ENCODE measurements at regions not wholly inside any gene's neighbourhood (a gene's known extent, or its start where the extent isn't known, plus 50 kb on each side); places are given as distances from the start of the nearest gene placed in this dataset.

DNA sequence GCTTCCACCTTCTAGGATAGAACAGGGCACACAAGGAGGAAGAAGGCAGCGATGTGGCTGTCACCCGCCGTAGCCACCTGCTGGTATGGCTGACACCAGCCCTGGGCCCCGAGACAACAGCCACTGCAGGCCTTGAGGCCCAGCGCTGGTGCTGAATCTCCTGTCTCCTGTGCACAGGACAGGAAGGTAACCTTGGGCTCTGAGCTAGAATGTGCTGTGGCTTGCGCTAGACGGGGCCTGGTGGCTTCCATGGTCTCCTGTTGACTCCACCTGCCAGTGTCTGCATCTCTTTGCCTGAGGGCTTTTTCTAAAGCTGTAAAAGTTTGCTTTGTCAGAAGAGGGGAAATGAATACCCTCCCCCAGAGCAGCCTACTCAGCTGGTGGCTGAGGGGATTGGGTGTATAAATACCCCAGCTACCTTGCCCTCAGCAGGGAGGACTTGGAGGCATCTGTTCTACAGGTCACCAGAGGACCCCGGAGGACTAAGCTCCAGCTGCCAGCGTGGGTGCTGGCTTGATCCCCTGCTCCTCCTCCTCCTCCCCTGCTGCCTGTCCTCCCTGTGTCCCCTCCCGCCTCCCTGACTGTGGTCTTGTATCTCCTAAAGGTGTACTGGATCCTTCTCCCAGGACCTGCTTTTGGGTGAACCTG lies 76.1 kb upstream of the SDK2 start:
- no peak for DNase-seq (ENCODE audit: low read depth, low spot score)
- no peak overlapping the region for H3K27ac ChIP-seq

DNA sequence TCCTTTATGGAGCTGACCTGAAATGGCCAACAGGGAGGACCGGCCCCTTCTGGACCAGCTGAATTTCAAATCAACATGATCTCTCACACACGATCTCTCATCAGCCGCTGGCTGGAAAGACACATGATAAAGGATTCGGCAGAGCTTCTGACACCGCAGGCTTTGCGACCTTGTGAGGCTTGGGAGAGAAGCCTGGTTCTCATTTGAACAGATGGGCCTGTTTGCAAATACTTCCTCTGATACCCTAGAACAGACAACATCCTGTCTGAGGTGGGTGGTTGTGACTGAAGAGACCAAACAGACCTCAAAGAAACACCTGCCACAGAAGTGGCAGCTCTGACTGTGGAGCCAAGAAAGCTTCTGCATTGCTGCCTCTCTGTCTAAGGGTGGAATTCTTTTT lies 77.9 kb upstream of the SDK2 start:
- no peak for DNase-seq (ENCODE audit: low read depth, low spot score)
- H3K27ac ChIP-seq: no peak overlapping the region

DNA sequence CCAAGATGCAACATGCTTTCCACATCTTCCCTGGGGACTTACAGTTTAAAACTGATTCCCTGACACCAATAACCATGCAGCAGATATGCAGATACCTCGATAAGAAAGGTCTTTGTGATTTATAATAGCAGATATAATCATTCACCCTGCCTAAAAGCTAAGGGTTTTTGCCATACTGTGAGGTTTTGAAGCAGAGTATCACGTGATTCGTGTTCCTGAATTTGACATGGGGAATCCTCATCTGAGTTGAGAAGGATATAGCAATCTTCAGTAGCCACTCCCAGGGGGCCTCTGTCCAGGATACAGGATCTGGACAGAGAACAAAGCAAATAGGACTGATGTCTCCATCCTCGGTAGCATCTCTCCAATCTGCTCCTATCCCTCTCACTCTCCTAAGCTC lies 79.1 kb upstream of the SDK2 start:
- no peak overlapping the region for H3K27ac ChIP-seq
- DNase-seq (ENCODE audit: low read depth, low spot score): no peak

- H3K27ac ChIP-seq: no peak overlapping the region
- no peak for DNase-seq (ENCODE audit: low read depth, low spot score)
These were observed 80.1 kb upstream of the SDK2 start for GRCh38 chr17:73724341-73724740.

- no peak for DNase-seq (ENCODE audit: low read depth, low spot score)
- no peak overlapping the region for H3K27ac ChIP-seq
These were observed 80.7 kb upstream of the SDK2 start for GRCh38 chr17:73724990-73725389.

DNA sequence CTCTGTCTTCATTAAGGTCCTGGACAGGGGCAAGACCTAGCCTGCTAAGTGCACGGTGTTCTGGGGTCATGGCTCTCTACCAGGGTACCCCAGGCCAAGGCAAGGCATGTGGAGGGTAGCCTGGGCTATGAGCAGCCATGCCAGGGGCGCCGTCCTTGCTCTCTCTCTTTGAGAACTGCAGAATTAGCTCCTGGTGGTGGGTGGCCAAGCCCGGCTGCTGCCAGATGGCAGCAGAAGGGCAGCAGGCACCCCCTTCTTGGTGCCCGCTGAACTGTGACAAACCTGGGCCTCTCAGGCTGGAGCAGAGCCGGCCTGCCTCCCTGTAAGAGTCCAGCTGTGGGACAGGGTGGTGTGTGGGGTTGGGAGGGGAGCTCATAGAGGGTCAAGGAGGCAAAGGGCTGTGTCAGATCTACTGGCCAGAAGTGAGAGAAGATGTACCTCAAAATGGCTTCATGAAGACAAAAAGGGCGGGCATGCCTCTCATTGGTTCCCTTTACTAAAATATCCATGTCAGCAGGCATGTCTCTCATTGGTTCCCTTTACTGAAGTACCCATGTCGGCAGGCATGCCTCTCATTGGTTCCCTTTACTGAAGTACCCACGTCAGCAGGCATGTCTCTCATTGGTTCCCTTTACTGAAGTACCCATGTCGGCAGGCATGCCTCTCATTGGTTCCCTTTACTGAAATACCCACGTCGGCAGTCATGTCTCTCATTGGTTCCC lies 81.7 kb upstream of the SDK2 start:
- DNase-seq (ENCODE audit: low read depth, low spot score): no peak
- H3K27ac ChIP-seq: no peak overlapping the region

DNA sequence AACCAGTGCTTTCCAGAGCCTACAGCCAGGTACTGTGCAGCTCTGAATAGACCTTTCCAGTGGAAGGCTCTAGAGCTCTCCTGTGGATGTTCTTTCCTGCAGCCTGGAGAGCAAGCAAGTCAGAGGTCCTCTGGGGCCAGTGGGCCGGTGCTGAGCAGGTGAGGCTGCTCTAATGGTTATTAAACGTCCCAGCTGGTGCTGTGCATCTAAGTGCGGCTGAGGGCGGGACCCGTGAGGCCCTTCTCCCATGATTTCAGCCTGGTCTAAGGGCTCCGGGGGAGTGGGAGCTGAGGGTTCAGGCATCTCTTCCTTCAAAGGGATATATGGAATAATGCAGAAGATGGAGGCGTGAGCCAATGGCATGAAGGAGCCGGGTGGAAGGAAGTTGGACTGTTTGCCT lies 83.7 kb upstream of the SDK2 start:
- no peak overlapping the region for H3K27ac ChIP-seq
- no peak for DNase-seq (ENCODE audit: low read depth, low spot score)

DNA sequence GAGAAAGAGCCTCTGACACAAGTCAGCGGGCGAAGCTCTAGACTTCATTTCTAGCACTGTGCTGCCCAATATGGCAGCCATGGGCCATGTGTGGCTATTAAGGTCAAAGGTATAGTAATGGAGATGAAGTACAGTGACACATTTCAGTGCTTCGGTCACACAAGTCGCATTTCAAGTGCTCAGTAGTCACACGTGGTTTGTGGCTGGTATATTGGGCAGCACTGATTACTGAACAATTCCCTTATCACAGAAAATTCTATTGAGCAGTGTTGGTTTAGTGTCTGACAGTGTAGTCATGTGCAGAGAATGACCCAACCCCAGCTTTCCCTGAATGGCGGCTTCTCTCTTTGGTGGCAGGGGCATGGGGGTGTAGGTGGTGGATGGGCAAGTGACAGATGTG lies 84.9 kb upstream of the SDK2 start:
- no peak for DNase-seq (ENCODE audit: low read depth, low spot score)
- H3K27ac ChIP-seq: no peak overlapping the region

DNA sequence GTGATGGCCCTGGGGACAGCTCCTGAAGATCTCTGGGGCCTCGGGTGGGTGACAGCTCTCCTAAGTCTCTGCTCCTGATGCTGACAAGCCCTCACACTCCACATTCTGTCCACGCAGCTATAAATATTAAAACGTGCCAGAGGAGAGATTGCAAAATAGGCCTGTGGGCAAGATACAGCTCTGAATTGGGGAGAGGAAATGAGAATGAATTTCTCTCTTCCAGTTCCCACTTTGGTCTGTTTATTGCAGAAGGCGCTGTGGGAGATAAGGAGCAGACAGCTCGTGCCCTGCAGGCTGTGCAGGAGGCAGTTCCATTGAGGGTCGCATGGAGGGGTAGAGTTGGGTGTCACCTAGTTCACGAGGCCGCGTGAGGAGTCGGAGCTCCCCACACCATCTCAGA lies 87.5 kb upstream of the SDK2 start:
- no peak overlapping the region for H3K27ac ChIP-seq
- DNase-seq (ENCODE audit: low read depth, low spot score): no peak

- H3K27ac ChIP-seq: no peak overlapping the region
- no peak for DNase-seq (ENCODE audit: low read depth, low spot score)
These were observed 89.3 kb upstream of the SDK2 start for GRCh38 chr17:73733517-73733916.

GRCh38 chr17:73735245-73735644 lies 91.0 kb upstream of the SDK2 start:
- H3K27ac ChIP-seq: no peak overlapping the region
- no peak for DNase-seq (ENCODE audit: low read depth, low spot score)

DNA sequence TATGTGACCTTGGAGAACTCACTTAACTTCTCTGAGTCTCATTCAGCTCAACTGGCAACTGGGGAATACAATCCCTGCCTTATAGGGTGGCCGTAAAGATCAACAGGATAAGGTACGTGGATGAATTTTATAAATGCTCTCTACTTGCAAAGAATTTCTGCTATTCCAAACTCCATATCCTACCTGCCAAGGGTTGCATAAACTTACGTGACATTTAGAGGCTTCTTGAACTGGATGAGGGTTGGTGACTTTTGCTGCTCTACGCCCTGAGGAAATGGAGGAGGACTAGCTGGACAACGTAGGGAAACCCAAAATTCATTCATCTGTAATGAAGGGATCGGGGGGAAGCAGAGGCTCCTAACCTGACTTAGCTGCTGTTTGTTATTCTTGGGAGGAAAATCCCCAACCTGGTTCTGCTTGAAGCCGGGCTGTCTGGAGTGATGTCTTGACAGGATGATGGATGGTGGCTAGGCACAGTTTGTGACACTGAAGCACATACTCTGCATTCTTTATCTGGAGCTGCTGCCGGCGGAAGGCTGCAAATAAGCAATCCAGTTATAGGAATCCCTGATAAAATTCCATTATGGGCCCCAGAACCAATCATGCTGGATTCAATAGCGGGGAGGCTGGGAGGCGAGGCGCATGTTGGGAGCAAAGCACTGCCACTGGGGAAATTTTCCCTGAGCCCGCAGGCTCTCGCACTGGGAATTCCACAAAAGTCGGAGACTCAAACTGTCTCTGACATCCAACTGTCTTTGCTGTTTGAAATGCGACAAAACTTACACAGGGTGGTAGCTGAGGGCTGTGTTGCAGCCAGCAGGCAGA lies 94.7 kb upstream of the SDK2 start:
- no peak overlapping the region for H3K27ac ChIP-seq
- DNase-seq (ENCODE audit: low read depth, low spot score): no peak

DNA sequence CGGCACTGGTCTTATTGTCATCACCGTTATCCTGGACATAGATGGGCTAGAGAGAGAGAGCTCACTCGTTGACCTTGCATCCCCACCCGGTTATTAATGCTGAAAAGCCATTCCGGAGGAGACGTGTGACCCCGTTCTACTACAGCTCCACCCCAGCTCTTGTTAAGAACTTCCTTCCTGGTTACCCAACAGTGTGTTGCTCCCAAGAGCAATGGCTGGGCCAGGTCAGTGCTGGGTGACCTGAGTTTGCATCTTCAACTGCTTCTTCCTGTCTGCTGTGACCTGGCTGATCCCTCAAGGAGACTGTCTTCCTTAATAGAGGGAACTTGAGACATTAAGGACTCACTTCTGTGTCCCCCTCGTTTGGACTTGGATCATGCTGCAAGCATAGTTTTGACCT lies 96.1 kb upstream of the SDK2 start:
- DNase-seq (ENCODE audit: low read depth, low spot score): no peak
- no peak overlapping the region for H3K27ac ChIP-seq

- DNase-seq (ENCODE audit: low read depth, low spot score): no peak
These were observed 98.7 kb upstream of the SDK2 start for GRCh38 chr17:73742948-73743381.

DNA sequence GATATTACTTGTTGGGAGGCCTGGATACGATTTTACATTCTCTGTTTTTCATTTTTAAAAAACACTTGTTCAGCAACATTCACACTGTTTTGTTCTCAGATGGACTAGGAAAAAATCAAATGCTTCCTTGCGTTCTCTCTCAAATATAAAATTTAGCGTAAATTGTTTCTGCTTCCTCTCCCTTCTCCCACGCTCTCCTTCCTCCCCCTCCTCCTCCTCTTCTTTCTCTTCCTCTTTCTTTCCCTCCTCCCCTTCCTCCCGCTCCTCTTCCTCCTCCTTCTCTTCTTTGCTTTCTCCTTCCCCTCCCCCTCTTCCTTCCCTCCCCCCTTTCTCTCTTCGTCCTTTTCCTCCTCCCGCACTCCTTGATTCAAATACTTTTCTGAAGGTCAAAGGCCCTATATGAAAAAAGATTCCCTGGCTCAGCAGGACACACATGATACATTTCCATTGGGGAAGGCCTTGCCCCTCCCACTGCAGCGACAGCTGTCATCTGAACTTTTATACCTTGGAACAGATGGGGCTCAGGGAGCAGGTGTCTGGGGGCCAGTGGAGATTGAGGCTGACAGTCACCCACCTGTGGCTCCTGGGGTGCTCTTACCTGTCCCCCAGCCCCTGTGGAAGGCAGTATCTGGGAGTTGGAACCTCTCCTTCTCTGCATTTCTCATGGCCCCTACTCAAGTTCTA lies 99.4 kb upstream of the SDK2 start:
- H3K27ac ChIP-seq: no peak overlapping the region
- no peak for DNase-seq (ENCODE audit: low read depth, low spot score)

More at GRCh38 chr17:73742948-73743381, 98.7 kb upstream of the SDK2 start:
- no peak overlapping the region for H3K27ac ChIP-seq

GRCh38 chr17:73744411-73744810 lies 100.2 kb upstream of the SDK2 start:
- DNase-seq (ENCODE audit: low read depth, low spot score): no peak
- no peak overlapping the region for H3K27ac ChIP-seq

GRCh38 chr17:73746314-73747073 lies 102.2 kb upstream of the SDK2 start:
- no peak for DNase-seq (ENCODE audit: low read depth, low spot score)
- H3K27ac ChIP-seq: no peak overlapping the region

DNA sequence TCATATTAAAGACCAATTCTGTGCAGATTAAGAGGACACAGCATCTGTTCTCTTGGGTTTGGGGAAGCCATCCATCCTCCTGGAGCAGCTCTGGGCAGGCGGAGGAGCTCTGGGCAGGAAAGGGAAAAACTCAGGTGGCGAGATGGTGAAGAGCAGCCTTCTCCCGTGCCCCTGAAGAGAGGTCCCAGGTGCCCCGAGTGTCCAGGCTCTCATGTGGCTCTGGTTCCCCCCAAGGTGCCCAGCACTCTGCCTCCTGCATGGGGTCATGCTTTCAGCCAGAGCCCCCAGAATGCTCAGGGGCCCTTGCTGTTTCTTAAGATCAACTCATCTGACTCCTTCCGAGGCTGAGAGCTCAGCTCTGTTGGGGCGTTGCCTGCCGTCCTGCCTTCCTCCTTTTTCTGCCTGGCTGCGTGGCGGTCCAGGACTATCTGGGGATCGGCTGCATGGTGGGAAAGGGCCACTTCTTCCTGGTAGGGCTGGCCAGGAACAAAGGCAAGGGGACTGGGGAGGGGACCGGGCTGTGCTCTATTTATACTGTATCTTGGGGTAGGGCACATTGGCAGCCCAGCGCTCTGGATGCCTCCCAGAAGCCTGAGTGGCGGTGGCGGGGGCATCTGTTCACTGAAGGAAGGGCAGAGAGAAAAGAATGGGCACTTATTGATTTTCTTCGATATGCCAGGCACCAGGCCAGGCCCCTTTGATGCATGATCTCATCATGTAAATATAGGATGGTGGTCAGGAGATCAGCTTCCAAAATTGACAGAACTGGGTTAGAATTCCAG lies 103.2 kb upstream of the SDK2 start:
- no peak overlapping the region for H3K27ac ChIP-seq
- DNase-seq (ENCODE audit: low read depth, low spot score): no peak

DNA sequence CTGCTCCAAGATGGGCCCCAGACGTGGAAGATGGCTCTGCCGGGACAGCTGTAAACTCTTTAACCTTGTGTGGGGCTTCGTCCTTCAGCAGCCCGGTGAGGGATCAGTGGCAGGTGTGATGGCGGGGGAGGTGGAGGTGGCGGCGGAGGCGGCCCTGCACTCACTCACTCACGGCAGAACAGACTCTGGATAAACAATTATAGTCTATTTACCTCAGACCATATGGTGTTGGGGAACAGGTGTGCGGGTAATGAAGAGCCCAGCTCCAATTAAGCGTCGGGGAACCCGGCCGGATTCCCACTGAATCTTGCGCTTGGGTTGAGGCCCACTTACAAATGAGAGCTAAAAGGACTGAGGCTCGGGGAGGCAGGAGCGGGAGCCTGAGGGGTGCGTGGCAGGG lies 104.3 kb upstream of the SDK2 start:
- no peak for DNase-seq (ENCODE audit: low read depth, low spot score)

More for the DNA sequence above, 104.3 kb upstream of the SDK2 start:
- H3K27ac ChIP-seq: no peak overlapping the region

All from epithelial cell of prostate (primary cell).